NT2/D1 (cell line): ENCODE measurements at regions not wholly inside any gene's neighbourhood (a gene's known extent, or its start where the extent isn't known, plus 50 kb on each side); places are given as distances from the start of the nearest gene placed in this dataset.

ENCODE experiments used
- DNase-seq: peaks from one replicate; pipeline ENCODE4 v3.0.0-alpha.2; 2011; ENCODE audit warnings: low read depth, low spot score
- H3K27me3 ChIP-seq: 2 replicates; pipeline ENCODE4 v1.6.0; 2011; ENCODE audit warnings: mild to moderate bottlenecking; ENCODE audit not compliant: insufficient read length, insufficient read depth
- H3K36me3 ChIP-seq: 2 replicates; pipeline ENCODE4 v1.6.1; 2011; ENCODE audit warnings: mild to moderate bottlenecking, low read length, mixed read lengths; ENCODE audit not compliant: insufficient read depth, insufficient read length
- H3K4me1 ChIP-seq: 2 replicates; pipeline ENCODE4 v1.5.1; 2011; ENCODE audit not compliant: insufficient read depth, insufficient read length
- H3K4me3 ChIP-seq: 2 replicates; pipeline ENCODE4 v1.5.1; 2011; ENCODE audit warnings: low read depth; ENCODE audit not compliant: insufficient read length
- H3K9ac ChIP-seq: 2 replicates; pipeline ENCODE4 v1.6.0; 2011; ENCODE audit warnings: low read depth; ENCODE audit not compliant: insufficient read length
- H3K9me3 ChIP-seq: 2 replicates; pipeline ENCODE4 v1.5.1; 2011; ENCODE audit warnings: mild to moderate bottlenecking, low read length; ENCODE audit not compliant: insufficient read depth
- SUZ12 ChIP-seq: IDR thresholded peaks from 2 replicates; pipeline ENCODE4 v1.6.1; 2011; ENCODE audit not compliant: insufficient read length, insufficient read depth; ENCODE audit errors: extremely low read depth
- YY1 ChIP-seq: IDR thresholded peaks from 2 replicates; pipeline ENCODE4 v1.6.1; 2011; ENCODE audit not compliant: insufficient read length, insufficient read depth
- ZNF274 ChIP-seq: IDR thresholded peaks from 2 replicates; pipeline ENCODE4 v1.6.1; 2011; ENCODE audit warnings: mild to moderate bottlenecking, low read depth, low read length

DNA sequence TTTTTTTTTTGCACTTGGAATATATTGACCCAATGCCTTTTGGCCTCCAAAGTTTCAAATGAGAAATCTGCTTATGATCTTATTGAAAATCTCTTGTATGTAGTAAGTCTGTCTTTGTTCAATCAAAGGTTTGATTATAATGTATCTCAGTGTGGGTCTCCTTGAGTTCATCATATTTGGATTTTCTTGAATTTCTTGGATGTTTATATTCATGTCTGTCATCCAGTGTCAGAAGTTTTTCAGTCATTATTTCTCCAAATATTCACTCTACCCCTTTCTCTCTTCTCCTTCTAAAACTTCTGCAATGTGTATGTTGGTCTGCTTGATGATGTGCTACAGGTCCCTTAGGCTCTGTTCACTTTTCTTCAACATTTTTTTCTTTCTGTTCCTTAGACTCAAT is 95.9 kb upstream of the PTPRK start:
- H3K27me3 ChIP-seq, result no peaks in the 10 kb centered on the region
- DNase-seq, result no peak
- no peaks in the 10 kb centered on the region for H3K36me3 ChIP-seq
- H3K4me3 ChIP-seq, result no peak overlapping the region
- no peaks in the 10 kb centered on the region for H3K9me3 ChIP-seq
- H3K9ac ChIP-seq, result no peak overlapping the region
- no peak for TF ChIP-seq SUZ12
- TF ChIP-seq ZNF274, result no peak
- no peak for TF ChIP-seq YY1
- no peaks in the 10 kb centered on the region for H3K4me1 ChIP-seq

DNA sequence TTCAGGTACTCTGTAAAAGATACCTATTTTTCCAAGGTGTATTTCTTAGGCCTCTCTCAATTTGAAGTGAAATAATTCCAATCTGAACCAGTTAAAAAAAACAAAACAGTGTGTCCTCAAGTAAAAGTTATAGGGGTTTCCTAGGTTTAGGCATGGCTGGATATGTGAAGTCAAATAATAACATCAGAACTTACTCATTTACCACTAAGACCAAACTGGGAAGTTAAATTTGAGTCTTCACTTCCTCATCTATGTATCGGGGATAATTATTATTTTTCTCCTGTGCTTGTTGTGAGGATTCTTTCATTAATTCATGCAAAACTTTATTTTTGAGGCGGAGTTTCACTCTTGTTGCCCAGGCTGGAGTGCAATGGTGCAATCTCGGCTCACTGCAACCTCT is 86.2 kb upstream of the PTPRK start:
- TF ChIP-seq ZNF274 (no peak), SUZ12 (no peak), YY1 (no peak)
- H3K4me1 ChIP-seq, result no peaks in the 10 kb centered on the region

DNA sequence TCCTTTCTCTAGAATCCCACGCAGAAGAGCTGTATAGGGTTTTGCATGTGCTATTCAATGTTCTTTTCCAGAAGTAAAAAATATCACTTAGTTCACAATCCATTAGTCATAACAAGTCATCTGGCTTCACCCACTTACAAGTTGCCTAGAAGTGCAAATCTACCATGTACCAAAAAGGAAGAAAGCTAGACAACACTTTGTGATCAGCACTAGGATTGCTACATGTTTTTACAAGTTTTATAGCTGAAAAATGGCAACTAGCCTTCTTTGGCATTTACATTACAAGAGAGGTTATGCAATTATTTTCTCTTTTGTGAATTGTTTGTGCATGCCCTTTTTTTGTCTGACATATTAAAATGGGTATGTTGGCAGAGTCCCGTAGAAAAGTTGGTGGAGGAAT is 85.6 kb upstream of the PTPRK start:
- H3K36me3 ChIP-seq, result no peaks in the 10 kb centered on the region
- H3K4me3 ChIP-seq, result no peak overlapping the region
- H3K27me3 ChIP-seq, result no peaks in the 10 kb centered on the region
- TF ChIP-seq YY1, result no peak
- TF ChIP-seq ZNF274, result no peak
- TF ChIP-seq SUZ12, result no peak
- H3K4me1 ChIP-seq, result no peaks in the 10 kb centered on the region
- no peak overlapping the region for H3K9ac ChIP-seq
- no peak for DNase-seq
- H3K9me3 ChIP-seq, result no peaks in the 10 kb centered on the region

More for the DNA sequence above, 86.2 kb upstream of the PTPRK start:
- Histone ChIP-seq H3K27me3 (no peaks in the 10 kb centered on the region), H3K9ac (no peak overlapping the region), H3K9me3 (no peaks in the 10 kb centered on the region), H3K36me3 (no peaks in the 10 kb centered on the region), H3K4me3 (no peak overlapping the region)
- no peak for DNase-seq

DNA sequence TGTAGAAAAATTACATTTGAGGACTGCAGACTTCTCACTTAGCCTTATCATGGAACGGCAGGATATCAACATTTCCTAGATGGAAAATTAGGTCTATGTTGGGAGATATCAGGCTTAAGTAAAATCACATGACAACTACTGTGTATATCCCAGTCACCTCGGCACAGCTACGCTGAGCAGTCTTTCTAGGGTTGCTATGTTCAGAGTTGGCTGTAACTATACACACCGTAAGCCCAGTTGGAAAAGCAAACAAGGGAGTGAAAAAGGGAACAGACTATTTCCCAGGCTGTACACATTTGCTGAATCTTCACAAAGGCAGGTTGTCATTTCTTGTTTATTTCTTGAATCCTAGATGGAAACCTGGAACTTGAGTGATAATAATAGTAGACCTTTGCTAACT is 80.7 kb upstream of the PTPRK start:
- H3K4me1 ChIP-seq, result no peaks in the 10 kb centered on the region
- no peak overlapping the region for H3K4me3 ChIP-seq
- H3K9ac ChIP-seq, result no peak overlapping the region
- no peaks in the 10 kb centered on the region for H3K36me3 ChIP-seq
- no peaks in the 10 kb centered on the region for H3K9me3 ChIP-seq
- no peak for DNase-seq
- TF ChIP-seq SUZ12, result no peak
- no peak for TF ChIP-seq YY1
- no peaks in the 10 kb centered on the region for H3K27me3 ChIP-seq

DNA sequence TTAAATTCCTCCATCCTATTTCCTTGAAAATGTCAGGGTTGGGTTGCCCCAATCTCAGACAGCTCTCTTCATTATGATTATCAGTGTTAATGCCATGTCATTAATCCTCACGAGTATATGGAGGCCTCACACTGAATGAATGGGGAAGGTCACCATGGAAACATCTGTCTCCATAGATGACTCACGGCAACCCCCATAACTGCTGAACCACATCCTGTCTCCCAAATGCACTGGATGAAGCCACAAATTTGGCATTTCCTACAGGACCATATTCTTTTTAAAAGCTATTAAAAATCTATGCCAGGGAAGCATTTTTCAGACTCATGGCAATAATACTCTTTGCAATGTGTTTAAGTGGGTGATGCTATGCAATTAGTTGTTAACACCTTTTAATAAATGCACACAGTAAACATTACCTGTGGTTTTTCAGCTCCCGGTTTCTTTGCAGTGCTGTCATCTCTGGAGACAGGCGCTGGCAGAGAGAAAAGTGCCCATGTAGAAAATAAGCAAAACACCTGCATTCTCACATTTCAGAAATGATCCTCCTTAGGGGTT is 80.1 kb upstream of the PTPRK start:
- no peaks in the 10 kb centered on the region for H3K27me3 ChIP-seq
- no peaks in the 10 kb centered on the region for H3K9me3 ChIP-seq
- no peak for DNase-seq
- TF ChIP-seq ZNF274 (no peak), YY1 (no peak), SUZ12 (no peak)
- H3K4me1 ChIP-seq, result no peaks in the 10 kb centered on the region
- no peak overlapping the region for H3K9ac ChIP-seq
- H3K36me3 ChIP-seq, result no peaks in the 10 kb centered on the region
- H3K4me3 ChIP-seq, result no peak overlapping the region

DNA sequence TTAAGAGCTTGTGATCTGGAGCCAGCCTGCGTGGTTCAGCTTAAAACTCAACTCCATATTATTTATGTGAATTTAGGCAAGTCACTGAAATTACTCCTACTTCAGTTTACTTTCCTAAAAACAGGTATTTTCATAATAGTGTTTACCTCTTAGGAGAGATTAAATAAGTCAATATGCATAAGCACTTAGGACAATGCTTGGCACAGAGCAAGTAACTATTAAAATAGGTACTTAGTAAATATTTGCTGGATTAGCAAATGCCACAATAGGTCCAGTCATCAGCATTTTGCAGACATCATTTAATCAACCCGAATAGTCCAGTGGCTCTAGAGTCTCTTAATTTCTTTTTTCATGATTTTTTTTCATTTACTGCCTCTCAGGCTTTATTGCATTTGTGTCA is 78.6 kb upstream of the PTPRK start:
- TF ChIP-seq YY1, result no peak
- TF ChIP-seq SUZ12, result no peak
- no peak for TF ChIP-seq ZNF274
- Histone ChIP-seq H3K4me1 (no peaks in the 10 kb centered on the region), H3K36me3 (no peaks in the 10 kb centered on the region), H3K4me3 (no peak overlapping the region), H3K9me3 (no peaks in the 10 kb centered on the region), H3K9ac (no peak overlapping the region), H3K27me3 (no peaks in the 10 kb centered on the region)
- DNase-seq, result no peak

DNA sequence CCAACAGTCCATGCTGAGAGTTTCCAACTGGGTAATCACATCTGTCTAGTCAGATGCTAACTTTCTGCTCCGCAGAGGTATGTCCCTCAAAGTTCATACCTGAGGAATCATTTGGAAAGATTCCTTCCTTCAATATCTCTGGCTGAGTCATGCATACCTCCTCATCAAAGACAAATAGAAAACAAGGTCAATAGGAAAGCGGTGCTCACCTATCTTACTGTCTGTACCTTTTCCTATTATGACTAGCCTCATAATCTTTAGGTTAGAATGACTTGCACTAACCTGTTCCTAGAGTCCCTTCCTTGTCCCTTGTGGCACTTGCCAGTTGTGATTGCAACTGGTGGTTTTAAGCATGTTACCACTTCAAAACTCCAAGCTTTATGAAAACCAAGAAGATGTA is 78.2 kb upstream of the PTPRK start:
- Histone ChIP-seq H3K4me1 (no peaks in the 10 kb centered on the region), H3K9me3 (no peaks in the 10 kb centered on the region), H3K9ac (no peak overlapping the region), H3K36me3 (no peaks in the 10 kb centered on the region), H3K27me3 (no peaks in the 10 kb centered on the region), H3K4me3 (no peak overlapping the region)
- no peak for DNase-seq
- TF ChIP-seq YY1, result no peak
- no peak for TF ChIP-seq SUZ12

DNA sequence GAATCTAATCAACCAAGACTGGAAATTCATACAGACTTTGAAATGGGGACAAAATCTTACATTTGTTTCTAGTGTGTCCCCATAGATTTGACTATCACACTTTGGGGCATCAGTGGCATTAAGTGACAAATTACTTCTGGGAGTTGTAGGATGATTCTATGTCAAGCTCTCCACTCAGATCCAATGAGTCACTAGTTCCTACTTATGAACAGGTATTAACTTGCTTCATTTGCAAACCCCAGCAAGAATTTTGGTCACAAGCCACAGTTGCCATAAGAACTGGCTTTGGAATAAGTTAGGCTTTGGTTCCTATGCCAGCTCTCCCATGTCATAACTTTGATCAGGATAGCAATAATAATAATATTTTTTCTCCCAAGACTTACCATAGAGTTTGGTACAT is 77.6 kb upstream of the PTPRK start:
- H3K9me3 ChIP-seq, result no peaks in the 10 kb centered on the region
- TF ChIP-seq SUZ12 (no peak), YY1 (no peak), ZNF274 (no peak)
- H3K4me1 ChIP-seq, result no peaks in the 10 kb centered on the region
- no peak overlapping the region for H3K9ac ChIP-seq
- no peaks in the 10 kb centered on the region for H3K36me3 ChIP-seq
- no peak for DNase-seq
- H3K4me3 ChIP-seq, result no peak overlapping the region
- H3K27me3 ChIP-seq, result no peaks in the 10 kb centered on the region
